Activated CD4-positive, alpha-beta T cell treated with anti-CD3 and anti-CD28 coated beads, Interleukin-2, amount 10 ng/mL, durations not matched to agents 24 days and 14 days (primary cell): ENCODE measurements at regions not wholly inside any gene's neighbourhood (a gene's known extent, or its start where the extent isn't known, plus 50 kb on each side); places are given as distances from the start of the nearest gene placed in this dataset.
"Not testable (repeated sequence)": the region's sequence is repeated elsewhere in the genome, so short reads cannot be mapped to it uniquely, and the experiment has no call there.

Experiments
- DNase-seq: peaks from one replicate; pipeline ENCODE4 v3.0.0; 2022
- H3K27ac Mint-ChIP-seq: one replicate; pipeline ENCODE4 v1.8.0; 2022; ENCODE audit warnings: mild to moderate bottlenecking, mixed read lengths
- H3K27me3 Mint-ChIP-seq: one replicate; pipeline ENCODE4 v1.8.0; 2022; ENCODE audit warnings: mixed read lengths
- H3K36me3 Mint-ChIP-seq: one replicate; pipeline ENCODE4 v1.8.0; 2022; ENCODE audit warnings: low read depth, mild to moderate bottlenecking, mixed read lengths
- H3K4me1 Mint-ChIP-seq: one replicate; pipeline ENCODE4 v1.8.0; 2021; ENCODE audit warnings: mixed read lengths
- H3K4me3 Mint-ChIP-seq: one replicate; pipeline ENCODE4 v1.8.0; 2022; ENCODE audit warnings: mild to moderate bottlenecking, moderate library complexity, mixed read lengths
- H3K9me3 Mint-ChIP-seq: one replicate; pipeline ENCODE4 v1.8.0; 2021; ENCODE audit warnings: mixed read lengths
- intact Hi-C: fragments of 100-400 bp; cut with micrococcal nuclease; formaldehyde crosslinking; loops from one replicate; pipeline ENCODE4 v1.15.1; 2023

DNA sequence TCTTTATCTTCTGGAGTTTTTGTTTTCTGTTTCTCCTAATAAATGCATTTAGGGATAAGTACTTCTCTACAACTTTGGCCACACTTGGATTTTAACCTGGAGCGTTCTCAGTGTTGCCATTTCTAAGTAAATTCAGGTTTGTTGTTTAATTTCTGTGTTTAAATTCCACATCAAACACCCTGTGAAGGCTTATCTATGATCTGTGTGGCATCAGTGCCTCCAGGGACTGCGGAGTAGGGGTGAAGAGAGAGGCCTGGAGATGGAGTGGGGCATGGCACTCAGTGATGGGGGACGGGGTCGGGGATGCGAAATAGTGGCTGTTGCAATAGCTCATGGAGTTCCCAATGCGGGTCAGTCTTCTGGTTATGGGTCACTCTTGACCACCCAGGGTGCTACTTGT, 294.8 kb downstream of the HS3ST3B1 start:
- Mint-ChIP-seq H3K36me3 (no peaks in the 10 kb centered on the region), H3K4me1 (no peaks in the 10 kb centered on the region), H3K4me3 (no peak overlapping the region), H3K27ac (no peak overlapping the region), H3K9me3 (peaks cover 5% of the 10 kb centered on the region), H3K27me3 (peaks cover 8% of the 10 kb centered on the region)
- no peak for DNase-seq
- intact Hi-C loops, result no loop called here

DNA sequence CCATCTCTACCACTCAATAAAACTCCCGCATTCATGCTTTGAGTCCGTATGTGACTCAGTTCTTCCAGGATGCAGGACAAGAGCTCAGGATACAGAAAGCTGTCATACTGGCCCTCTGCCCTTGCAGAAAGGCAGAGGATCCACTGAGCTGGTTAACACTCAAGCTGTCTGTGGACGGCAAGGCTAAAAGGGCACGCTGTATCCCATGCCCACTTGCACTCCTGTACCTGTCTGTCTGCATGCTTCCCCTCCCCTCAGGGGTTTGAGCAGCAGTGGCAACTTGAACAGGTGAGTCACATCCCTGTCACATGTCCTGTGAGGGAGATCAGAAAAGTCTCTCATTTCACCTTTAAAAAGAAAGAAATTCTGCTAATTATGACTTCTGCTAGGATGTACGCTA, 293.8 kb downstream of the HS3ST3B1 start:
- H3K27ac Mint-ChIP-seq, result no peak overlapping the region
- DNase-seq, result no peak
- no peak overlapping the region for H3K4me3 Mint-ChIP-seq
- no peaks in the 10 kb centered on the region for H3K9me3 Mint-ChIP-seq
- H3K27me3 Mint-ChIP-seq, result peaks cover 8% of the 10 kb centered on the region
- H3K4me1 Mint-ChIP-seq, result no peaks in the 10 kb centered on the region
- intact Hi-C loops, result no loop called here
- H3K36me3 Mint-ChIP-seq, result no peaks in the 10 kb centered on the region

DNA sequence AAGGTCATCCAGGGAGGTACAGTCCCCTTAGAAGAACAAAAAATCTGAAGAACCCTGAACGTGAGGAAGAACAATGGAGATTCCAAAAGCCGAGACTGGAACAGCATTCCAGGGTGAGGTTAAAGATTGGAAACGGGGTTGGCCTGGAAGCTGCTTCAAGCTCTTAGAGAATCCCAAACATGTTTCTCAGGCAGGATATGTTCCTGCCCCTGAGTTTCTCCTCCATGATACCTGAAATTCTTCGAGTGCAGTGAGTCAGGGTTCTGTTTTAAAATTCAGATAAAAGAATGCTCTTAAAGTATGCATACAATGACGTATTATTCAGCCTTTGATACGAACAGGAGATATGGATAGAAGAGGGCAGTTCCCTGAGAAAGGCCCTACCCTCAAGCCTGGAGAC, 293.1 kb downstream of the HS3ST3B1 start:
- Mint-ChIP-seq H3K27ac (no peak overlapping the region), H3K27me3 (peaks cover 8% of the 10 kb centered on the region), H3K4me3 (no peak overlapping the region), H3K9me3 (no peaks in the 10 kb centered on the region), H3K36me3 (no peaks in the 10 kb centered on the region), H3K4me1 (no peaks in the 10 kb centered on the region)
- intact Hi-C loops, result no loop called here
- DNase-seq, result no peak

DNA sequence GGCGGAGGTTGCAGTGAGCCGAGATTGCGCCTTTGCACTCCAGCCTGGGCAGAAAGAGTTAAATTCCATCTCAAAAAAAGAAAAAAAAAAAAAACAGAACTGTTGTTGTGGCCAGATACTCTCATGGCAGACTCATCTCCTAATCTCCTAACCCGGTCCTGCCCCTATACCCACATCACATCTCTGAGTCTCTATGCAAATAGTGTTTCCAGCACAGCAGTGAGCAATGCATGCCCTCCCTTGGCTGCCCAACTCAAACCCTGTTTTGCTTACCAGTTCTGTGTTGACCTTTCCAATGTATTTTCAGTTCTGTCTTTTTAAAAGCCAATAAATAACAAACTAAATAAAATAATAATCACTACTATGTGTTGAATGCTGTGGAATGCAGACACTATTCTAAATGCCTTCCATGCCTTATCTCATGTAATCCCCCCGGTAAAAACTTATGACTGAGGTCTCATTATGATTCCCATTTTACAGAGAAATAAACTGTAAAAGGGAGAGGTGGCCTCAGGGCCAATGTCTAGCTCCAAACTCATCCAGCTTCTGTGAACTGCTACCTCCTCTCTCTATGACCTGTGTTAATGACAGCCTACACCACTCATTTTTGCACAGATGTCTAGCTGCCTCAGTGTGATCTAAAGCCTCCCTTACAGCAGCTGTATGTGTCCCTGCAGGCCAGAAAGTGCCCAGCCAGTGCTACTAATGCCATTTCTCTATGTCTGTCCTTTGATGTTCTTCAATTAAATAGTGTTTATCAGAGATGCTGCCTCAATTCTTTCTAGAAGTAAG, 289.8 kb downstream of the HS3ST3B1 start:
- Mint-ChIP-seq H3K27me3 (peaks cover under 1% of the 10 kb centered on the region), H3K4me3 (no peak overlapping the region), H3K27ac (no peak overlapping the region), H3K4me1 (no peaks in the 10 kb centered on the region), H3K9me3 (no peaks in the 10 kb centered on the region), H3K36me3 (no peaks in the 10 kb centered on the region)
- no peak for DNase-seq
- intact Hi-C loops, result no loop called here

DNA sequence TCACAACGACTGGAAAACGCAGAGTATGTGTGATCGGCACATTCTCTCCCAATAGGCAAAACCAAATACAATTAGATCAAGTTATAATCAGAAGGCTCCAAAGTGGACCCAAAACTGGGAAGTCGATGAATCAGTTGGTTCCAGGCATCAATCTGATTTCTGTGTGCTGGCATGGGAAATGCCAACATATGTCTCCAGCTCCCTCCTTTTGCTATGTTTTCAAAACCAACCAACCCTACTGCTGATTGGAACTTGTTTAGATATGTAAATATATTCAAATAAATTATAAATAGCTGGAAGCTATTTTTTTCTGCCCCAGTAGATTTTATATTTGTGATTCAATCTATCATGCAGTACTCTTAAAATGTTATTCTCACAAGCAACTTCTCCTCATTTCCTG, 284.2 kb downstream of the HS3ST3B1 start:
- intact Hi-C loops, result no loop called here
- no peaks in the 10 kb centered on the region for H3K27me3 Mint-ChIP-seq
- no peaks in the 10 kb centered on the region for H3K36me3 Mint-ChIP-seq
- no peaks in the 10 kb centered on the region for H3K4me1 Mint-ChIP-seq
- no peak for DNase-seq
- H3K27ac Mint-ChIP-seq, result no peak overlapping the region
- H3K4me3 Mint-ChIP-seq, result no peak overlapping the region
- no peaks in the 10 kb centered on the region for H3K9me3 Mint-ChIP-seq

DNA sequence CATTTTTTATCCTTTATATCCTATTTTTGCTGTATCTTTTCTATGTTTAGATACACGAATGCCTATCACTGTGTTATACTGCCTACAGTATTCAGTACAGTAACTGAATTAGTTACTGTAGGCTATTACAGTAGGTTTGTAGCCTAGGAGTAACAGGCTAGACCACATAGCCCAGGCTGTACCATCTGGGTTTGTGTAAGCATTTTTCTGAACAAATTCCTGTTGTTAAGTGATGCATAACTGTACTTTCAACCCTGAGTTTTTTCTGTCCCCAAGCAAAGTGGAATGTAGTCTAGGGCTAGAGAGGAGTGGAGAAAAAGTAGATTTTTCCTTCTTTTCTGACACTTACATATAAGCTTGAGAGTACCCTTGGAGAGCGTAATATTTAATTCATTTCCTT, 282.1 kb downstream of the HS3ST3B1 start:
- Mint-ChIP-seq H3K4me1 (no peaks in the 10 kb centered on the region), H3K27ac (no peak overlapping the region), H3K36me3 (no peaks in the 10 kb centered on the region), H3K4me3 (no peak overlapping the region), H3K27me3 (no peaks in the 10 kb centered on the region), H3K9me3 (no peaks in the 10 kb centered on the region)
- DNase-seq, result no peak
- intact Hi-C loops, result no loop called here

DNA sequence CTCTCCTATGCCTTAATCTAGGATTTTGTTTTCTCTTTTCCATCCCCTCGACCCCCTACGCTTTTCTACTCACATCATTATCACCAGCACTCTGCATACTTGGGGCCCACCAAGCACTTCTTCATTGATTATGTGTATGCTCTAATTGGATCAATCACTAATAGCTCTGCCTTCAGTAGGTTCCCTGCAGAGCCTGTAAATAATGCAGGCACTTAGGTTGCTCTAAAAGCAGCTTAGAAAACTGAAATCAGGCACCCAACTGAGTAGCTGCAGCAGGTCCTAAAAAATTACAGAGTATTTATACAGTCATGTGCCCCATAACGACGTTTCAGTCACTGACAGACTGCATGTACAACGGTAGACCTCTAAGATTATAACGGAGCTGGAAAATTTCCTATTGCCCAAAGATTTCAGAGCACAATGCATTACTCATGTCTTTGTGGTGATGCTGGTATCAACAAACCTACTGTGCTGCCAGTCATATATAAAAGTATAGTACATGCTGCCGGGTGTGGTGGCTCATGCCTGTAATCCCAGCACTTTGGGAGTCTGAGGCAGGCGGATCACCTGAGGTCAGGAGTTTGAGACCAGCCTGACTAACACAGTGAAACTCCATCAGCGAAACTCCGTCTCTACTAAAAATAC, 280.4 kb downstream of the HS3ST3B1 start:
- Mint-ChIP-seq H3K36me3 (no peaks in the 10 kb centered on the region), H3K9me3 (no peaks in the 10 kb centered on the region), H3K27me3 (no peaks in the 10 kb centered on the region), H3K4me3 (no peak overlapping the region), H3K4me1 (no peaks in the 10 kb centered on the region), H3K27ac (no peak overlapping the region)
- no peak for DNase-seq
- intact Hi-C loops, result no loop called here

DNA sequence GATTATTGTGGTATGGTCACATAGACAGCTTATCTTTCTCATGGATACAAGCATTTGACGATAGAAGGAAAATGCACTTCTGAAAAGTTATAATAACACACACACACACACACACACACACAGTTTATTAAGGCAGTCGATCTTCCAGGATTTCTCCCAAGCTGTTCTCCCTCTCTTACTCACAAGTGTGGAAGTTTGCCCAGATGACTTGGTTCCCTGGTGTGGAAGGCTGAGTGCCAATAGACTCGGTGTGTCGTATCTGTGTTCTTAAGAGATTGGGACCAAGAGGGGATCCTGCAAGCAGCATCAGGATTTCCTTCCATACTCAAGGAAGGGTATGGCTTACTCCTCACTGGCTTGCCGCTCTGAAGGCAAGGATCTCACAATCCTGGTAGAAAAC, 279.6 kb downstream of the HS3ST3B1 start:
- no peak overlapping the region for H3K27ac Mint-ChIP-seq
- no peaks in the 10 kb centered on the region for H3K9me3 Mint-ChIP-seq
- H3K4me1 Mint-ChIP-seq, result no peaks in the 10 kb centered on the region
- no peaks in the 10 kb centered on the region for H3K36me3 Mint-ChIP-seq
- DNase-seq, result no peak
- no peak overlapping the region for H3K4me3 Mint-ChIP-seq
- intact Hi-C loops, result no loop called here
- H3K27me3 Mint-ChIP-seq, result no peaks in the 10 kb centered on the region

DNA sequence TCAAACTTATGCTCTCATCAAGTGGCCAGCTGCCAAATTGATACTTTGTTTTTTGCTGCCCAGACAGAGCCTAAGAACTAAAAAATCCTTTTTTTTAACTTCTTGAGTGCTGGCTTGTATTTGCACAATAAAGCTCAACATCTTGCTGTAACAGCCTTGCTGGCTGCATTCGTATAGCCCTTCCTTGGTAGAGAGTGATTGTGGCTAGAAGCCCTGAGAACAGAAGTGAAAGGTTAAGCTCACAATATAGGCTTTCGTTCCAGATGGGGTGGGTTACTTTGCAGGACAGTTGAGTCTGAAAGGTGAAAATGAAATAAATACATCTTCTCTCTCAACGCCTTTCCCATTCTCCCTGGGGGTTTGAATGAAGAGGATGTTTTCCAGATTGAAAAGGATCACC, 278.8 kb downstream of the HS3ST3B1 start:
- Mint-ChIP-seq H3K9me3 (no peaks in the 10 kb centered on the region), H3K27me3 (no peaks in the 10 kb centered on the region), H3K27ac (no peak overlapping the region), H3K36me3 (no peaks in the 10 kb centered on the region), H3K4me3 (no peak overlapping the region), H3K4me1 (no peaks in the 10 kb centered on the region)
- DNase-seq, result no peak
- intact Hi-C loops, result no loop called here

DNA sequence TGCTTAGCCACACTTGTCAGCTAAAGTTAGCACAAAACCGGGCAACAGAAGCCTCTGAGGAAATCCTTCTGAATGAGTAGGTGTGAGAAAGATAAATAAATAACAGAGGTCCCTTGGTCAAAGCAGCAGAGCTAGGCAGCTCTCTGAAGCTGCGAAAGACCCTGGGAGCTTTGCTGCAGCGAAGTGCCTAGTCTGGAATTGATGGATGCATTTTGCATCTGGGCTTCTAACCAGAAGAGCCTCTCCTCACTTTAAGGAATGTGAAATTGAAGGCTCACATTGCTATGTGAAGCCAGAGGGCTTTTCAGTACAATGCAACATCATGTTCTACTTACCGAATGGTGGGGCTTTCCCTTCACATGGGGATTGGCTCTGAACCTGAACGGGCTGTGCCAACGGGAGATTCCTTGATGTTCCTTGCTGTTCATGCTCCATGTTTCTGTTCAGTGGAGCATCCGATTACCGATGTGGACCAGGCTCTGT, 274.6 kb downstream of the HS3ST3B1 start:
- Mint-ChIP-seq H3K4me1 (no peaks in the 10 kb centered on the region), H3K9me3 (no peaks in the 10 kb centered on the region), H3K4me3 (no peak overlapping the region), H3K36me3 (no peaks in the 10 kb centered on the region), H3K27ac (no peak overlapping the region), H3K27me3 (no peaks in the 10 kb centered on the region)
- intact Hi-C loops, result no loop called here
- no peak for DNase-seq

DNA sequence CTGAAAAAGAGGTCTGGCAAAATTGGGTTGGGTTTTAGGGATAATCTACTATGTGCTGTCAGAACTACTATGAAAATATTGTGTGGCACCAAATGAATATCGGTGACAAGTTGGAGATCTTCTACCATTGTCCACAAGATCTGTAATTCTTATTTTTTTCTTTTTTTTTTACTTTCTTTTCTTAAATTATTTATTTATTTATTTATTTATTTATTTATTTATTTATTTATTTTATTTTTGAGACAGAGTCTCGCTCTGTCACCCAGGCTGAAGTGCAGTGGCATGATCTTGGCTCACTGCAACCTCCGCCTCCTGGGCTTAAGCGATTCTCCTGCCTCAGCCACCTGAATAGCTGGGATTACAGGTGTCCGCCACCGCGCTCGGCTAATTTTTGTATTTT, 259.4 kb downstream of the HS3ST3B1 start:
- H3K4me1 Mint-ChIP-seq, H3K27me3 Mint-ChIP-seq, H3K9me3 Mint-ChIP-seq, H3K4me3 Mint-ChIP-seq, H3K36me3 Mint-ChIP-seq, H3K27ac Mint-ChIP-seq, intact Hi-C loops, DNase-seq: not testable (repeated sequence)

DNA sequence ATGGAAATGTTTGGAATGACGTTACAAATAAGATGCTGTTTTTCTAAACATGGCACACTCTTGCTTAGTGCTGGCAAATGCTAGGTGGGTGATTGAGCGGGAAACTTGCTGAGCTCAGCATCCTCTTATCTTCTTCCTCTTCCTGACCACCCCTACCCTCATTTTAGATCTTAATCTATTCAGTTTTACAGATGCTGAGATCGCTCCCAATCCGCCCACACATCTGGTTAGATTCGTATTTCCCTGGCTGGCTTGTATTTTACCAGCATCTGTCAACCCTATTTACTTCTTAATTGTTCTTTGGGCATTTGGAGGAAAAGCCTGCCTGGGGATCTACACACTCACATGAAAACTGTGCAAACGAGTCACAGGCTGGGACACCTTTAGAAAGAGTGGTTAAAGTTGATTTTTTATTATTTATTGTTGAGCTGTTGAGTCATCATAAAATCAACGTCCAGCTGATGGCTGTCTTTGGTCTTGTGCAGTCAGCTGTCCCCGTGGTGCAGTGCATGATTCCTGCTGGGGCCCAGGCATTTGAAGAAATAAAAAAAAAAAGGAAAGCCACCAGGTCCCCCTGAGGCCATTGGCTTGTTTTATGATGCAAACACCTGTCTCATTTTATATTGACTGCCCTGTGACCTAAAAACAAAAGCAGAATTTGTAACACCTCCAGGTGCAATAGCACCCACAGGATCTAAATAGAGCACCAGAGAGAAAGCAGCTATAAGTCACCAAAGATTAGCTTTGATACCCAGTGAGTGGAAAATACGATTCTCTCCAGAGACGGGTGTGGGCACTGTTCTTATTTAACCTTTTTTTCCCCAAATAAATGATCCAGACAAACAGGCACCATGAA, 258.6 kb downstream of the HS3ST3B1 start:
- Mint-ChIP-seq H3K9me3 (no peaks in the 10 kb centered on the region), H3K36me3 (no peaks in the 10 kb centered on the region), H3K27me3 (peaks cover 2% of the 10 kb centered on the region), H3K4me1 (peaks cover 6% of the 10 kb centered on the region), H3K4me3 (no peak overlapping the region), H3K27ac (no peak overlapping the region)
- no peak for DNase-seq
- intact Hi-C loops, result loop anchor here (10.0 kb wide), 1 partner anchor 225 kb away; no protein-coding TSS in a partner anchor

DNA sequence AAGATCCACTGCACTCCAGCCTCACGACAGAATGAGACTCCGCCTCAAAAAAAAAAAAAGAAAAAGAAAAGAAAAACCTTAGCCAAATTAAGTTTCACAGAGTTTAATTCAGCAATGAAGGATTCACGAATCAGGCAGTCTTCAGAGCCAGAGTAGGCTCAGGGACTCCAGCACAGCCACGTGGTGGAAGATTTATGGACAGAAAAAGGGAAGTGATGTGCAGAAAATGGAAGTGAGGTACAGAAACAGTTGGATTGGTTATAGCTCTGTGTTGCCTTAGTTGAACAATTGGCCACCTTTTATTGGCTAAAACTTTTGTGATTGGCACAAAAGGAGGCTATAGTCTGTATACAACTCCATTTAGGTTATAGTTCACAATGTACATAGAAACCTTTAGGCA, 256.6 kb downstream of the HS3ST3B1 start:
- H3K36me3 Mint-ChIP-seq, result no peaks in the 10 kb centered on the region
- intact Hi-C loops, result loop anchor here (10.0 kb wide), 1 partner anchor 223 kb away; no protein-coding TSS in a partner anchor
- no peaks in the 10 kb centered on the region for H3K9me3 Mint-ChIP-seq
- no peak for DNase-seq
- H3K4me1 Mint-ChIP-seq, result peaks cover 6% of the 10 kb centered on the region
- no peak overlapping the region for H3K27ac Mint-ChIP-seq
- no peak overlapping the region for H3K4me3 Mint-ChIP-seq
- peaks cover 2% of the 10 kb centered on the region for H3K27me3 Mint-ChIP-seq

DNA sequence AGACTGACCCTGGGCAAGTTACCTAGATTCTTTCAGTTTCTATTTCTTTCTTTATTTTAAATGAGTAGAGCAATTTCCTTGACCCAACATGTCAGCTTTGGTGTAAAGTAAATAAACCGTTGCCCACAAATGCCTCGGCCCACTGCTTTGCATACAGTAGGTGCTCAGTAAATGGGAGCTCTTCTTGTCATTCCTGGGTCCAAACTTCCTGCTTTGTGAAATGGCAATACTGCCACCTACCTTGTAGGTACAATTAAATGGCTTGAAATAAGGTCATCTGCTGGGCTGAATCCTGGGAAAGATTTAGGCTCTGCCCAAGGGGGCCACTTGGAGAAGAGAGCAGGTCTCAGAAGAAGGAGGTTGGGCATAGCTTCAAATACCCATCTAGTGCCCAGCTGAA, 253.0 kb downstream of the HS3ST3B1 start:
- H3K9me3 Mint-ChIP-seq, result no peaks in the 10 kb centered on the region
- no peak for DNase-seq
- H3K27ac Mint-ChIP-seq, result no peak overlapping the region
- H3K4me1 Mint-ChIP-seq, result no peaks in the 10 kb centered on the region
- intact Hi-C loops, result loop anchor here (10.0 kb wide), 1 partner anchor 219 kb away; no protein-coding TSS in a partner anchor
- H3K4me3 Mint-ChIP-seq, result no peak overlapping the region
- H3K27me3 Mint-ChIP-seq, result no peaks in the 10 kb centered on the region
- H3K36me3 Mint-ChIP-seq, result no peaks in the 10 kb centered on the region
